Astrocyte (in vitro differentiated cells and primary cell): ENCODE measurements at regions not wholly inside any gene's neighbourhood (a gene's known extent, or its start where the extent isn't known, plus 50 kb on each side); places are given as distances from the start of the nearest gene placed in this dataset.

Experiments
- CTCF ChIP-seq: IDR thresholded peaks from 2 replicates; pipeline ENCODE4 v1.5.1; 2011; ENCODE audit warnings: low read depth, mild to moderate bottlenecking, inconsistent platforms, low read length, moderate library complexity; ENCODE audit not compliant: insufficient read depth
- EZH2 ChIP-seq: IDR thresholded peaks from 2 replicates; pipeline ENCODE4 v1.6.1; 2012; ENCODE audit warnings: mild to moderate bottlenecking, low read length, inconsistent platforms; ENCODE audit not compliant: insufficient read depth

- TF ChIP-seq CTCF (no peak), EZH2 (no peak)
Measured at GRCh38 chr7:131223151-131223550, 104.5 kb upstream of the MKLN1 start.
